Fibroblast of skin of left quadriceps (primary cell): ENCODE measurements at regions not wholly inside any gene's neighbourhood (a gene's known extent, or its start where the extent isn't known, plus 50 kb on each side); places are given as distances from the start of the nearest gene placed in this dataset.
A peak's percentile ranks its signal among the peaks of the same experiment; 100 is the strongest.
"Not testable (repeated sequence)": the region's sequence is repeated elsewhere in the genome, so short reads cannot be mapped to it uniquely, and the experiment has no call there.

Experiments
- DNase-seq, 2 experiments: peaks; one replicate each; pipeline ENCODE4 v3.0.0-alpha.2; 2013; ENCODE audit warnings: low read depth in 2 of 2

DNA sequence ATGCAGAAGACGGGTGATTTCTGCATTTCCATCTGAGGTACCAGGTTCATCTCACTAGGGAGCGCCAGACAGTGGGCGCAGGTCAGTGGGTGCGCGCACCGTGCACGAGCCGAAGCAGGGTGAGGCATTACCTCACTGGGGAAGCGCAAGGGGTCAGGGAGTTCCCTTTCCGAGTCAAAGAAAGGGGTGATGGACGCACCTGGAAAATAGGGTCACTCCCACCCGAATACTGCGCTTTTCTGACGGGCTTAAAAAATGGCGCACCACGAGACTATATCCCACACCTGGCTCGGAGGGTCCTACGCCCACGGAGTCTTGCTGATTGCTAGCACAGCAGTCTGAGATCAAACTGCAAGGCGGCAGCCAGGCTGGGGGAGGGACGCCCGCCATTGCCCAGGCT is 1246.0 kb upstream of the PABPC4L start:
- DNase-seq, result not testable (repeated sequence)

DNA sequence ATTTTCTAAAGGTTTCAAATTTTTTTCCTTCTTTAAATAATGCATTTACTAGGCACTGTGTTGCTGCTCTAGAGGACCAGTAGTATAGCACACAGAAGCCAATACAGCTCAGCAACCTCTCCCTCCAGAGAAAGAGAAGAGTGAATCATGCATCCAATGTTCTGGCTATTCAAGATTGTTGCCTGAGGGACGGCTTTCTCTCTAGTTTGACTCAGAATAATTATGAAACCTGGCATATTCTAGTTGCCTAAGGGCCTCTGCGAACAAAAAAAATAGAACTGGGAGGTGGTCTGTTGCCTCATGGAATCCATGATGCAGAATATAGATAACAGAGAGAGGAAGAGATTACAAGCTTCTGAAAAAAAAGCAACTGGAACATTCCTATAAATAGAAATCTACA is 1233.3 kb upstream of the PABPC4L start:
- DNase-seq, result no peak

DNA sequence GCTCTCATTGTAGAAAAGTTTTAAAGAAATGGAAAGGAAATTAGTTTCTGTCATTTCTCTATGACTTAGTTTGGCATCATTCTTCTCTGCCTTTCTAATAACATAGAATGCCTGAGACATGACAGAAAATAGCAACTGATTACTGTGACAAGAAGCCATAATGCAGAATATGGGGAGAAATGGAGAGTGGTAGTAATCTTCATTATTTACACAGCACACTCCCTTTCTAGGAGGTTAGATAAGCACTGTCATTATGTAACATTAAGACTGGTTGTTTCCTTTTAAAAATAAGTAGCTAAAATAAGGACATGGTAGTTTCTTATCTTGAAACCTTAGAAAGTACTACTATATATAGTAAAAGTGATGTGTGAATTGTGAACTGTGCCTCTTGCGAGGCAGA is 1227.9 kb upstream of the PABPC4L start:
- no peak for DNase-seq

DNA sequence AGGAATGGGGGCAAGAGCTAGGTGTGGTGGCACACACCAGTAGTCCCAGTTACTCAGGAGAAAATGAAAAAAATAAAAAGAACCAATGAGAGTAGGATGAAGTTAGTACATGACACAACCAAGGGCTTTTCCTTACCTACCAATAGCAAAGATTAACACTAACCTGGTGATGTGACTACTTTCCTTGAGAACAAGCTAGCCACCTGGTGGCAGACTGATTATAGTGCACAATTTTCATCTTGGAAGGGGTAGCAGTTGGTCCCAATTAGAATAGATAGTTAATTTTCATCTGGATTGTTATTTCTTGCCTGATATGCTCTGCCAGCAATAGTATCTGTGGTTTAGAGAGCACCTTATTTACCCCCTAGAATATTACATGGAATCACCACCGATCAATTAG is 1216.8 kb upstream of the PABPC4L start:
- no peak for DNase-seq

DNA sequence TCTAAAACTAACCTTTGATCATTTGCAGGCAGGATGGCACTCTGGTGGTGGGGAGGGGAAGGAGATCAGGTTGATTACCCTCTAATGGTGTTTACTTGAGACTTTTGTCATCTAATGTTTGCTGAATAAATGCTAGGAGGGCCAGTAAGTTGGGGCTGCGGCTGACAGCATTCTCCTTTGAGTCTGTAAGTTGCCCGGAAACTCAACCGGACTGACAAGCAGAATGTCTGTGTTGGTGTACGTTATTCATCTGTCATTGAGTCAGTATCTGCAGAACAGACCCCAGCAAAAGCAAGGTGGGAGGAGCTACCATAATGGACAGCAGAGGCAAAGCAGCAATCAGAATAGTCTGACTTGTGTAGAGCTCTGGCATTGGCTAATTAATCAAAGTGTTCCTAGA is 1210.6 kb upstream of the PABPC4L start:
- DNase-seq, result no peak

DNA sequence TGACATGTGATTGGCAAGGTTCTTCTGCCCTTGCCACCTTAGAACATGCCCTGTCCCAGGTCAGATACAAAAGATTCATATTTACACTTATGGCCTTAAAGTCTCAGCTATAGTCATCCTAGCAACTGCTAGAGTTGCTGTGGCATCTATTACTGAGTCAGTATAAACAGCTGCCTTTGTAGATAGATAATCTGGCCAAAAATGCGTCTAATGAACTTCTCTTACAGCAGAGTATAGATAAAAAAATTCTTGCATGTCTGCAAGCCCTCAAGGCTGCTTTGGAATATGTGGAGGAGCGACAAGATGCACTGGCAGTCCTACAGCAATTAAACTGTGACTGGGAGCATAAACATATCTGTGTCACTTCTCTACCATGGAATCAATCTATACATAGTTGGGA is 1209.7 kb upstream of the PABPC4L start:
- DNase-seq, result no peak

DNA sequence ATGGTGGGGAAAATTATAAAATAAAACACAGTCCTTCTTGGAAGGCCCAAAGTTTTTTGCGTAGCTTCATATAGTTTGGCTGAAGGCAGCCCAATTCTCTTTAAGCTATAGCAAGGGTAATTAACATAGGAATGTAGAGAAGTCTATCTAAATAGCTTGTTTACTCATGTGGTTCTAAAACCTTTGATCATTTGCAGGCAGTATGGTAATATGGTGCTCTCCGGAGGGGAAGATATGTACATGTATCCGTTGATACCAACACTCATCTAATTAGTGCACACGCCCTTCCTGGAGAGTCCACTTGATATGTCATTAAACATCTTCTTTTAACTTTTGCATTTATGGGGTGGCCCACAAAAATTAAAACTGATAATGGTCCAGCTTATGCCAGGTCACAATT is 1207.7 kb upstream of the PABPC4L start:
- DNase-seq, result not testable (repeated sequence)

DNA sequence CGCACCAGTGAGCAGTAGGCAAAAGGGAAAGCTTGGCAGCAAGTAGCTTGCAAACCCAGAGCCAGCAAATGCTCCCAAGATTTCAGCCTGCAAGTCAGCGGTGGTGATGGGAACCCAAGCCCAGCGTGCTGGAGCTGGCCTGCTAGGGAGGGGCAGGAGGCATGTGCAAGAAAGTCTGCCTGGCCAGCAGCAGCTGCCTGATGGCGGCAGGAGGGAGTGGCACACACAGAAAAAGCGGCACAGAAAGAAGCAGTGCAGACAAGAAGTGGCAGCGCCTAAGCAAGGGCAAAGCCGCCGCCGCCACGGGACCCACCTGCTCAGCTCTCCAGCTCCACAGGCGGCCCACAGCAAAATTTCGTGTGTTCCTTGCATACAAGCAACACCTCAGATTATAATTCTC is 1206.5 kb upstream of the PABPC4L start:
- no peak for DNase-seq

DNA sequence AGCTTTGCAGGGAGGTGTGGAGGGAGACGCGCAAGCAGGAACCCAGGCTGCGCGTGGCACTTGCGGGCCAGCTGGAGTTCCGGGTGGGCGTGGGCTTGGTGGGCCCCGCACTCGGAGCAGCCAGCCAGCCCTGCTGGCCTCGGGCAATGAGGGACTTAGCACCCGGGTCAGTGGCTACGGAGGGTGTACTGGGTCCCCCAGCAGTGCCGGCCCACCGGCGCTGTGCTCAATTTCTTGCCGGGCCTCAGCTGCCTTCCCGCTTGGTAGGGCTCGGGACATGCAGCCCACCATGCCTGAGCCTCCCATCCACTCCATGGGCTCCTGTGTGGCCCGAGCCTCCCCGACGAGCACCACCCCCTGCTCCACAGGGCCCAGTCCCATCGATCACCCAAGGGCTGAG is 1205.0 kb upstream of the PABPC4L start:
- DNase-seq, result not testable (repeated sequence)

DNA sequence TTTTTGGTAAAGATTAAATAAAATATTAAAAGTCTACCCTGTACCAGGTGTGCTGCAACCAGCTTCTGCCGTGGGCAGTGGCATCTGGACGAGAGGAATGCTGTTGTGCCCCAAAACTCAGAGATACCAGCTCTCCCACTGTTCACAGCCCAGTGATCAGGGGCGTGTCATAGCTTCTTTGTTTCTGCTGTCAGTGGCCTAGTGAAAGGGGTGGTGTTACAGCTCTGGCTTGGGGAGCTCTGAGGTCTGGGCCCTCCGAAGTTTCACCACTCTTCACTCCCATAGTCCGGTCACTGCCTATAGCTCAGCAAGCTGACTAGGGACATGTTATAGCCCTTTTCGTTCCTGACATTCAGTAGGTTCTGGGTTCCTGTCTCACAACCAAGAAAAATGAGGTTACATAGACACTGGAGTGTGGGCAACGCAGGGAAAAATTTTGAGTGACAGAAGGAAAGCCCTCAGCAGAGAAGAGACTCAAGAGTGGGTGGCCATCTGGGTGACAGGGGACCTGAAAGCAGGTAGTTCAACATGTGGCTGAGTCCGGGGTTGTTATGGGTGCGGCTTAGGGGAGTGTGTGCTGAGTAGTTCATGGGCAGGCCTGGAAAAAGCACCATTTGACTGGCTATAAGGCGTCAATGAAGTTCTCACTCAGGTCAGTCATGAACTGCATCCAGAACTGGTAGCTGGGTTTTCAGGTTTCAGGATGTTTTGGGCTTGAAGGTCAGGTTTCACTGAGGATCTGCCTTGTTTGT is 1184.4 kb upstream of the PABPC4L start:
- no peak for DNase-seq

DNA sequence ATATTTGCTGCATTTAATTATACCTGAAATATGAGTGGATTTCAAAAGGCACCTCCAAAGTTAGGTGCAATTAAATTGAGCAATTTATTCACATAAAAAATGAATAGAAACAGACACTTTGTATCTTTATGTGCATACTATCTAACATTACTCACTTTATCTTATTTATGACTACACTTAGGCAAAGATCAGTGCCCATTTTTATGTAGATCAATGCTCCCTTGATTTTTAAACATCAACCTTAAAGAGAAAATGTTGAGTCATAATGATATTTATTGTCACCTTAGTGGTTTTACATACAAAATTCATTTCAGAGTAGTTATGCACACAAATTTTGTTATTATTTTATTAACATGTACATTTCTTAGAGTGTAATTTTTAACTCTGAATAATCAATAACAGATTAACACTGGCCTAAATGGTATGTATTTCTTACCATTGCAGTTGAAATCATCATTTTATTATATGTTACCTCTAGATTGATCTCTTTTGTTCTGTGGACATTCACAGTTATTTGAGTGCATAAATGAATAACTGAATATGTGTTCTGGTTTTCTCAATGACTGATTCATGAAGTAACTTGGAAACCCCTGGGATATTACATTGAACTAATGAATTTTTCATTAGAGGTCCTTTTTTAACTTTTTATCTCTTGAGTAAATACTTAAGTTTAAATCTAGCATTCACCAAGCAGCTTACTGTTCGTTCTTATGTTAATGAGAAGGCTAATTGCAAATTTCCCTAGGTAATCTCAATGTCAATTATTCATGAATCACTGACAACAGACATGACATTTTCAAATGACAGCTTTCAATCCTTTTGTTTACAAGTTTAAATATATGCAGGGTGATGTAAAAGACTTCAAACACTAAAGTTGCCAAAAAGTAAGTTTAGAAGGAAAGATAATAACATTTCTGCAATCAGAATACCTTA is 1182.0 kb upstream of the PABPC4L start:
- no peak for DNase-seq

DNA sequence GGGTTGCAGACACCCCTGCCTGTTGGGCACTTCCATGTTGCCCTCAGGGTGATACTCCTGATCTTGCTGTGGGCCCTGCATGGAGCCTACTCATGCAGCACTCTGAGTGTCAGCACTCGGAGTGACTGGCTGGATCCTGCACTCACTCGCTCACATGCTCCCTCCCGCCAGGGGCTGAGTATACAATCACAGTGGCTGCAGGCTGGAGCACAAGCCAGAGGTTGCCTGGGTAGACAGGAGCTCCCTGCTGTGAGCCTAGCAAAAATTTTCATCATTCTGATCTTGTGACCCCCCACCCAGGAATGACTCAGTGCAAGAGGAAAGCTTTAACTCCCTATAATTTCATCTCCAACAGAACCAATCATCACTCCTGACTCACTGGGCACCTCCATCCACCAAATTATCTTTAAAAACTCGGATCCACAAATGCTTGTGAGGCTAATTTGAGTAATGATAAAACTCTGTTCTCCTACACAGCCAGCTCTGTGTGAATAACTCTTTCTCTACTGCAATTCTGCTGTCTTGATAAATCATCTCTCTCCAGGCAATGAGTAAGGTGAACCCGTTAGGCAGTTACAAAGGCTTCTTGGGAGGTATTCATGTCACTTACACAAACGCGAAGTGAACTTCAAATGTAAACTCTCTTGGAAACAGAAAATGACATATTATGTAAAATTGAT is 1180.8 kb upstream of the PABPC4L start:
- no peak for DNase-seq

DNA sequence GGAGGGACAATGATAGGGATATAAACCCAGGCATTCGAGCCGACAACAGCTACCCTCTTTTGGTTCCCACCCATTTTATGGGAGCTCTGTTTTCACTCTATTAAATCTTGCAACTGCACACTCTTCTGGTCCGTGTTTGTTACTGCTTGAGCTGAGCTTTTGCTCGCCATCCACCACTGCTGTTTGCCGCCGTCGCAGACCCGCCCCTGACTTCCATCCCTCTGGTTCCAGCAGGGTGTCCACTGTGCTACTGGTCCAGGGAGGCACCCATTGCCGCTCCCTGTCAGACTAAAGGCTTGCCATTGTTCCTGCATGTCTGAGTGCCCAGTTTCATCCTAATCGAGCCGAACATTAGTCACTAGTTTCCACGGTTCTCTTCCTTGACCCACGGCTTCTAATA is 1170.5 kb upstream of the PABPC4L start:
- no peak for DNase-seq

DNA sequence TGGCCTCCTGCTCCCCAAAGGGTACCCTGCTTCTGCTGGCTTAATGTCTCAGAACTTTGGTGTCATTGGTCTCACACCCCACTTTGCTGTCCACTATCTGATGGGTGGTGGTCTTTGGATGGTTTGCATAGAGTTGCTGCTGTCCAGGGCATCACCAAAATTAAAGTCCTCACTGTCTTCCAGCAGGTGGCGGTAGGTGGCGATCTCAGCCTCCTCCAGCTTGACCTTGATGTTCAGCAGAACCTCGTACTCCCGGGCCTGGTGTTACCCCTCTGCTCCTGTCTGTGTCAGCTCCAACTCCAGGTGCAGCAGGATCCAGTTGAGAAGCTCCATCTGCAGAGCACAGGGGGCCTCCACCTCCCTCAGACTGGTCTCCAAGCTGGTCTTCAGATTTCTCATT is 1169.5 kb upstream of the PABPC4L start:
- no peak for DNase-seq

DNA sequence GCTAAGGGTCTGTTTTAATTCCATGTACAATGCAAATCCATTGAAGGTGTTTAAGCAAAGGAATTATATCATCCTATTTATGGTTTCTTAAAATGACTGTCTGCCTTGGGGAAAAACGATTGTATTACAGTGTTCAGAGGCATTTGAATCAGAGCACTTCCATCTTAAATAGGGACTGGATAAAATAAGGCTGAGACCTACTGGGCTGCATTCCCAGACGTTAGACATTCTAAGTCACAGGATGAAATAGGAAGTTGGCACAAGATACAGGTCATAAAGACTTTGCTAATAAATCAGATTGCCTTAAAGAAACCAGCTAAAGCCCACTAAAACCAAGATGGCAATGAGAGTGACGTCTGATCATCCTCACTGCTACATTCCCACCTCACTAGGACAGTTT is 1167.2 kb upstream of the PABPC4L start:
- no peak for DNase-seq

DNA sequence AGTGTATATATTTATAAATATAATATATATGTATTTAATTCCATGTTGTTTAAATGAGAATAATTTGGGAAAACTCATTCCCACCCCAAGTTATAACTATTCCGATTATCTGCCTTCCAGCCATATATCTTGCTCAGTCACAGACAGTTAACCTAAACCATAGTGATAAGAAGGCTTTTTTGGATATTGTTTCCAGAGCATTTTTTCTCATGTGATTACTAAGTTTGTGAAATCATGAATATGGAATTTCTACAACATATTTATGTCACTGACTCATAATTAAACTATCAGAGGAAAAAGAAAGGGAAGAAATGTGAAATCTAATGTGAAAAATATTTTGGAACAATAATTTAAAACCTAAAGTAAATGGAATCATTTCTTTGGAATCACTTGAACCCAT is 1163.5 kb upstream of the PABPC4L start:
- DNase-seq, result peak; percentile 26 to 32

DNA sequence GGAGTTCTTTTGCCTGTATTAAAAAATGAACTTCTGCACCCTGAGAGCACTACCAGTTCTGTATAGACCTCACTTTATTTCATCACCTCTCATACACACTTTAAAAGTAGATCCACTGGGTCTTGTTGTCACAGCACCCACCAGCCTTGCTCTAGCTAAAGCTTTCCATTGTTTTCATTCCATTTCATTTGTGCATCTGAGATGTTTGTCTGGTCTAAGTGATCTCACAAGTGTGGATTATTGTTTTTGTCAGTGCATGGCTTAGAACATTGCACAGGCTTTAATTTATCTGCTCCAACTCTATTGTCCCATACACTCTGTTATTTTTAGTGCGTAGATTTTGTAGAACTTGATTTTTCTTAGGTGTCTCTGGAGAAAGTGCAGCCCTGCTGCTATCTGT is 1157.5 kb upstream of the PABPC4L start:
- no peak for DNase-seq

DNA sequence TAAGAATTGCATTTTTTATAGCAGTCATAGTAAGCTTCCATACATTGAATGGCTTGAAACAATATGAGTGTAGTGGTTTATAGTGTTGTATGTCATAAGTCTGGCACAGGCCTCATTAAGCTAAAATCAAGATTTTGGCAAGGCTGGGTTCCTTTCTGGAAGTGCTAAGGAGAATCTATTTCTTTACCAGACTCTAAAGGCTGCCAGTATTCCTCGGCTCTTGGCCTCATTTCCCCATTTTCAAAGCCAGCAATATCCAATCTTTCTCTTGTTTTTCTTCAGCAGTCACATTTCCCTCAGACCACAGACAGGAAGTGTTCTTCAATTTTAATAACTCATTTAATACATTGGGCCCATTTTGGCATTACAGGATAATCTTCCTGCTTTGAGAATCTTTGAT is 1155.5 kb upstream of the PABPC4L start:
- DNase-seq, result no peak

DNA sequence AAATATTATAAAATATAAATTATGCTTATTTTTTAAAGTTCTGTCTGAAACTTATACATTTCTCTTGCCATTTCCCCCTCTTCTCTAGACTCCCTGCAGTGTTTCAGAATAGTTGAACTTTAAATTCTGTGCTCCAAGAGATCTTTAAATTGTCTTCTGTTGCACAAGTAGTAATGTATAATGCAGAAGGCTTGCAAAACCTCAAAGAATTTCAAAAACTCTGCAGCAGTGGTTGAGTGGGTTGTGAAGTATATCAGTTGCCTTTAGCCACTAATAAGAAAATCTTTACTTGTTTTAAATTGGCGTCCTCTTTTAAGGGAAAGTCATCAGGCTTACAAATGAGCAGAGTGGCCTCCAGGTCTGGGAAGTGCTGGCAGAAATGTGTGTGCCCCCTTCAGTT is 1153.3 kb upstream of the PABPC4L start:
- peak; percentile 10 to 13 for DNase-seq

DNA sequence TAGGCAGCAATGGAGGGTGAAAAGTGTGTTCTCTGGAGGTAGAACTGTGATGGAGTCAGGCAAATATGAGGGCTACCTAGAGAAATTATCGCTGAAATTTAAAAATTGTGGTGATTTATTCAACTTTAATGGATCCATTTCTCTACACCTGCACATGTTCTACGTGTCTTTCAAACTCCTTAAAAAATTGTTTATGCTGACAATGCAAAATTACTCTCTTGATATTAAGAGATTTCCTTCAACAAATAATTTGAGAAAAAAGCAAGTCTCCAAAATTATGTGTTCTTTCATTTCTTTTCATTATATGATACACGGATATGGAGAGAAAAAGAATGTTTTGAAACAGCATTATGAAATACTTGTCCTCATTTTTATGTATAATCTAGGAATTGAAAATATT is 1151.4 kb upstream of the PABPC4L start:
- no peak for DNase-seq

DNA sequence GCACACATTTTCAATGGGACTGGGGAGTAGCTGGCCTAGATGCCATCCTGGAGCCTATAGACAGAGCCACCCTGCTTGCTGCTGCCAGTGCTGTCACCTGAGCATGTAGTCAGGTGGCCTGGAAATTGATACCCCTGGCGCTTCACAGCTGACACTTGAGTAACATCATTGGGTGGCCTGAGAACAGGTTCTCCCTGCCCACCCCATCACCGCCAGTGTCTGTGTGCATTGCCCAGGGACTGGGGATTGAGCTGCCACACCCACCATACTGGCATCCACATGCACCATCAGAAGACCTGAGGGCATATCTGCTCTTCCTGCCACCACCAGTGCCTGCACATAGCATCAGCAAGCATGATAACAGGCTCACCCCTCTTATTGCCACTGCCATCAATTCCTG is 1142.9 kb upstream of the PABPC4L start:
- no peak for DNase-seq

DNA sequence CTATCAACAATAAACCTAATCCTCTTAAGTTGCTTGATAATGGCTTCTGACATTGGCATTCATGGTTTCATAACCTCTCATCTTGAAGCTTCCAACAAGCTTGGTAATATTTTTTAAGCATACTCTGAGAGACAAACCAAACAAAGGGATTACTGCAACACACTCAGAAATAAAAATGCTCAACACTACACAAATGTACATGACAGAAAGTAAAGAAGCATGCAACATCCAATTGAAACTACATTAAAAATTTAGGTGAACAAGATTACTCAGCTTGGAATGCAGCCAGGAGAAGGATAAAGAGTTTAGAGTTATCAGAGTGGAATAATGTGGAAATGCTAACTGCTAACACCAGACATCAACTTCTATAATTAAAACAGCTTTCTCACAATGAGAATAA is 1136.6 kb upstream of the PABPC4L start:
- DNase-seq, result no peak

DNA sequence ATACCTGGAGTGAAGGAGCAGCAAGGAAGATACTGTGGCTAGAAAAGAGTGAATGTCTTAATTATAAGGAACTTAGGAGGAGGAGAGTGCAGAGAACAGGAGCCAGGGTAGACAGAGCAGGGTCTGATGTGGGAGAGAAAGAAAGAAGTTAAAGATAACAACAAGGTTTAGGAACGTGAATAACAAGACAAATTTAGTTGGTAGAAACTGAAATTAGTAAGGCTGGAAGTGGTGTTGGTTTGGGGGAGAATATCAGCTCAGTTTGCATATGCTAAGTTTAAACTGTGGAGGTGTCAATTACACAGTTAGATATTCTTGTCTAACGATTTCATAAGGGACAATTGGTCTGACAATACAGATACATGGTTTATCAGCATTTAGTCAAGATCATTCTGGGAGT is 1123.7 kb upstream of the PABPC4L start:
- DNase-seq, result no peak
